ENCODE measurements at regions not wholly inside any gene's neighbourhood (a gene's known extent, or its start where the extent isn't known, plus 50 kb on each side); places are given as distances from the start of the nearest gene placed in this dataset.
A peak's percentile ranks its signal among the peaks of the same experiment; 100 is the strongest.

GRCh38 chr5:142500227-142500905 lies 175.5 kb upstream of the SPRY4 start:
- ChIA-PET POLR2A (no interaction called here), CTCF (ENCODE audit: low intra/inter-chr PET ratio, low total read pairs) (no interaction called here)
- no TSS peak for BruUV-seq (replicated peaks)
- in situ Hi-C loops (cut with HindIII; ENCODE audit: extremely low pct_ligation_motif_present, low pct_unique_long_range_greater_than_20kb) (no loop called here), intact Hi-C loops (cut with micrococcal nuclease; ENCODE audit: unreplicated experiment) (no loop called here)
- DNase-seq (ENCODE audit: low spot score) (no peak), ATAC-seq (no peak; the same call in 1 of the 3 replicates), FAIRE-seq (no peak)
- Histone ChIP-seq H3K36me3 (replicated peaks in 1 of 2; ENCODE audit: control insufficient read depth in 1 of 2, insufficient read depth in 2 of 2, low read length in 2 of 2) (no peaks in the 10 kb centered on the region), H2AFZ (ENCODE audit: low read length) (no peak overlapping the region), H3K27me3 (ENCODE audit: control insufficient read depth in 1 of 2, insufficient read depth in 2 of 2, low read length in 2 of 2) (no peaks in the 10 kb centered on the region), H4K20me1 (ENCODE audit: insufficient read depth, low read length) (no peaks in the 10 kb centered on the region), H3K9ac (ENCODE audit: insufficient read depth, low read depth, low read length) (no peak overlapping the region), H3K27ac (ENCODE audit: extremely low read length, insufficient read depth, low read length) (peak overlapping the region; percentile 41), H3K4me2 (ENCODE audit: low read depth, low read length) (peak overlapping the region; percentile 71), H3K9me3 (ENCODE audit: low read length) (no peaks in the 10 kb centered on the region), H3K4me3 (replicated peaks in 1 of 3; ENCODE audit: insufficient read depth in 1 of 3, low read depth in 2 of 3, low read length in 3 of 3) (peak overlapping the region in 2 of 3 experiments; percentile 5 to 36; a peak in 1 of 6 replicates), H3K4me1 (ENCODE audit: insufficient read depth, low read length) (peaks cover 49% of the 10 kb centered on the region), H3K79me2 (ENCODE audit: insufficient read depth, low read length) (no peaks in the 10 kb centered on the region)
- TF ChIP-seq ZNF782 (CRISPR knock-in tag; IDR thresholded peaks at IDR 0.05; ENCODE audit: borderline replicate concordance) (no peak), ZKSCAN1 (IDR thresholded peaks at IDR 0.05; ENCODE audit: low read length) (peak; percentile 82)
- 64% methylated on average over 3 of the region's 3 CpGs for WGBS (ENCODE audit: low lambda C conversion rate)

GRCh38 chr5:142499591-142500226 lies 174.9 kb upstream of the SPRY4 start:
- intact Hi-C loops (cut with micrococcal nuclease; ENCODE audit: unreplicated experiment), result loop anchor here (1.0 to 10.0 kb wide), 2 partner anchors 8 to 925 kb away; no protein-coding TSS in a partner anchor
- Histone ChIP-seq H3K79me2 (ENCODE audit: insufficient read depth, low read length) (no peaks in the 10 kb centered on the region), H3K9ac (ENCODE audit: insufficient read depth, low read depth, low read length) (no peak overlapping the region), H4K20me1 (ENCODE audit: insufficient read depth, low read length) (no peaks in the 10 kb centered on the region), H3K4me2 (ENCODE audit: low read depth, low read length) (peak overlapping the region; percentile 71), H3K27me3 (ENCODE audit: control insufficient read depth in 1 of 2, insufficient read depth in 2 of 2, low read length in 2 of 2) (no peaks in the 10 kb centered on the region), H3K9me3 (ENCODE audit: low read length) (no peaks in the 10 kb centered on the region), H3K36me3 (replicated peaks in 1 of 2; ENCODE audit: control insufficient read depth in 1 of 2, insufficient read depth in 2 of 2, low read length in 2 of 2) (no peaks in the 10 kb centered on the region), H3K4me3 (replicated peaks in 1 of 3; ENCODE audit: insufficient read depth in 1 of 3, low read depth in 2 of 3, low read length in 3 of 3) (peak overlapping the region in 2 of 3 experiments; percentile 5 to 36; a peak in 1 of 6 replicates), H3K4me1 (ENCODE audit: insufficient read depth, low read length) (peaks cover 49% of the 10 kb centered on the region), H3K27ac (ENCODE audit: extremely low read length, insufficient read depth, low read length) (peak overlapping the region; percentile 41), H2AFZ (ENCODE audit: low read length) (no peak overlapping the region)
- POLR2A ChIA-PET, result no interaction called here
- DNase-seq (ENCODE audit: low spot score) (peak; percentile 89), FAIRE-seq (peak; percentile 99), ATAC-seq (peak; percentile 99)
- 4% methylated on average over 3 of the region's 6 CpGs for WGBS (ENCODE audit: low lambda C conversion rate)
- CTCF ChIA-PET (ENCODE audit: low intra/inter-chr PET ratio, low total read pairs), result no interaction called here
- in situ Hi-C loops (cut with HindIII; ENCODE audit: extremely low pct_ligation_motif_present, low pct_unique_long_range_greater_than_20kb), result no loop called here
- BruUV-seq (replicated peaks), result no TSS peak
- TF ChIP-seq SIN3A (IDR thresholded peaks at IDR 0.05; ENCODE audit: borderline replicate concordance, low read depth, low read length) (0 out of 2 replicates have a peak, but pooled peaks have one; percentile 40), FOXA3 (CRISPR knock-in tag; IDR thresholded peaks at IDR 0.05) (peak; percentile 32; the same call in 1 of the 2 replicates), ZBTB38 (CRISPR knock-in tag; IDR thresholded peaks at IDR 0.05) (no peak), KDM6A (CRISPR knock-in tag; IDR thresholded peaks at IDR 0.05; ENCODE audit: low read depth) (0 out of 2 replicates have a peak, but pooled peaks have one; percentile 41), CREM (IDR thresholded peaks at IDR 0.05) (peak; percentile 33; the same call in 1 of the 2 replicates), CREM (CRISPR knock-in tag; IDR thresholded peaks at IDR 0.05) (no peak), HDAC6 (IDR thresholded peaks at IDR 0.05; ENCODE audit: low read depth, low read length) (no peak), ZNF740 (CRISPR knock-in tag; IDR thresholded peaks at IDR 0.05) (no peak), NR2F6 (IDR thresholded peaks at IDR 0.05) (0 out of 2 replicates have a peak, but pooled peaks have one; percentile 39), NR2F6 (CRISPR knock-in tag; IDR thresholded peaks at IDR 0.05) (peak; percentile 29; the same call in 1 of the 2 replicates), ZNF142 (CRISPR knock-in tag; IDR thresholded peaks at IDR 0.05) (no peak)
